OCI-LY1 (cell line): ENCODE measurements at regions not wholly inside any gene's neighbourhood (a gene's known extent, or its start where the extent isn't known, plus 50 kb on each side); places are given as distances from the start of the nearest gene placed in this dataset.

Experiments
- CTCF ChIP-seq: fragments of 200-600 bp; sonication (generic), shearing (Covaris generic); IDR thresholded peaks from 2 replicates; pipeline ENCODE4 v1.5.1; 2017; ENCODE audit warnings: mild to moderate bottlenecking, antibody characterized with exemption, low read length, moderate library complexity, mixed read lengths
- EZH2 ChIP-seq: fragments of 200-600 bp; sonication (generic), shearing (Covaris generic); IDR thresholded peaks from 2 replicates; pipeline ENCODE4 v1.8.0; 2017; ENCODE audit warnings: borderline replicate concordance, mixed run types, mild to moderate bottlenecking, antibody characterized with exemption, low read length, moderate library complexity, mixed read lengths

GRCh38 chr21:20207335-20207734 is 790.9 kb upstream of the NCAM2 start:
- TF ChIP-seq CTCF: no peak
- TF ChIP-seq EZH2: no peak
